ENCODE measurements at regions not wholly inside any gene's neighbourhood (a gene's known extent, or its start where the extent isn't known, plus 50 kb on each side); places are given as distances from the start of the nearest gene placed in this dataset.
"Not testable (repeated sequence)": the region's sequence is repeated elsewhere in the genome, so short reads cannot be mapped to it uniquely, and the experiment has no call there.

DNA sequence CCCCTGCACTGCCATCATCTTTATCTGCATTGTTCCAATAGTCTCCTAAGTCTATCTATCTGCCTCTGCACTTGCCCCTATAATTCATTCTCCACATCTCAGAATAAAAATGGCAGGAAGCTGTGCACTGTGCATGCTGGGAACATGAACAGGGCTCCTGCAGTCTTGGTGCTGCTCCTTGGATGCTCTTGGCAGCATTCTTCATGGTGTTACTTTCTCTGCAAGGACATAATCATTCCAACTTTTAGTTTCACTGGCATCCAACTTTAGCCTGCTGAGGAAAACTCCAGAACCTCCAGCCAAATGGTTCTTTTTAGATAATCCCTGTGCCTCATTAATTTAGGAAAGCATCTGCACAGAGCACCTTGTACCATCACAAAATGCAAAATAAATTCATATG, 208.3 kb downstream of the STK31 start:
- Mint-ChIP-seq H3K27me3 (peaks cover 19% of the 10 kb centered on the region), H3K36me3 (ENCODE audit: low read depth) (no peaks in the 10 kb centered on the region), H3K9me3 (no peaks in the 10 kb centered on the region), H3K4me3 (no peak overlapping the region), H3K4me1 (ENCODE audit: low read depth) (no peaks in the 10 kb centered on the region), H3K27ac (no peak overlapping the region)

DNA sequence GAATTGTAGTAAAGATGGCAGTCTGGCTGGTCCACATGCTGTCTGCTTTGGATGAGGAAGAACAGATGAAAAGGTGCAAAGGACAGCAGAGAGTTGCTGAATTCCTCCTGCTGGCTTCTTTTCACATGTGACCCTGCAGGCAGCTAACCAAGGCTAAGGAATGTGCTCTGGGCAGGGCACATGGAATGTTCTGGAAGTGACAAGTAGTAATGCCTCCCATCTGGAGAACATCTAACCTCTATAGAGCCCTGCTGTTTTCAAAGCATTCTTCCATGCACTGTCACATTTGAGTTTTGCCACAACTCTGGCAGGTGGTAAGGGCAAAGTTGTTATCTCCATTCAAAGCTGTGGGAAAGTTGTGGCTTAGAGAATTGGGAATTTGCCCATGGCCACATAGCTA, 208.8 kb downstream of the STK31 start:
- H3K9me3 Mint-ChIP-seq = no peaks in the 10 kb centered on the region
- H3K36me3 Mint-ChIP-seq (ENCODE audit: low read depth) = no peaks in the 10 kb centered on the region
- peaks cover 19% of the 10 kb centered on the region for H3K27me3 Mint-ChIP-seq
- H3K4me1 Mint-ChIP-seq (ENCODE audit: low read depth) = no peaks in the 10 kb centered on the region
- H3K27ac Mint-ChIP-seq = no peak overlapping the region
- no peak overlapping the region for H3K4me3 Mint-ChIP-seq

- H3K27me3 Mint-ChIP-seq = peaks cover 4% of the 10 kb centered on the region
- no peaks in the 10 kb centered on the region for H3K4me1 Mint-ChIP-seq (ENCODE audit: low read depth)
- no peak overlapping the region for H3K27ac Mint-ChIP-seq
- no peak overlapping the region for H3K4me3 Mint-ChIP-seq
- H3K36me3 Mint-ChIP-seq (ENCODE audit: low read depth) = no peaks in the 10 kb centered on the region
- H3K9me3 Mint-ChIP-seq = no peaks in the 10 kb centered on the region
These were observed 215.1 kb downstream of the STK31 start for GRCh38 chr7:23925088-23925487.

- H3K4me1 Mint-ChIP-seq (ENCODE audit: low read depth) = no peaks in the 10 kb centered on the region
- peaks cover 4% of the 10 kb centered on the region for H3K27me3 Mint-ChIP-seq
- no peak overlapping the region for H3K4me3 Mint-ChIP-seq
- no peak overlapping the region for H3K27ac Mint-ChIP-seq
- no peaks in the 10 kb centered on the region for H3K36me3 Mint-ChIP-seq (ENCODE audit: low read depth)
- H3K9me3 Mint-ChIP-seq = no peaks in the 10 kb centered on the region
These were observed 217.8 kb downstream of the STK31 start for GRCh38 chr7:23927709-23928417.

DNA sequence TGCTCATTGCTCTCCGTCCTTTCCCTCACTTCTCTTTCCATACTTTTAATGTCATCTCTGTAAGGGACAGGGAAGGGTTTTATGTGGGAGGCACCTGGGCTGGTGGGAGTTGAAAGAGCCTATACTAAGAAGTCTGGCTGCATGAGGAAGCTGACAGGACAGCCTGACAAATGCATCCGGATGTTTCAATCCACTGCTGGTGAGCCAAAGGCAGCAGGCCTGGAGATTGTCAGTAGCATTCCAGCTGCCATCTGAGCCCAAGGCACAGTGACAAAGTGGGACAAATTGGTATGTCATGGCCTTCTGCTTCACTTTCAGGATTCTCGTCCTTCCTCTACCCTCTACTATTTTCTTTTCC, 218.4 kb downstream of the STK31 start:
- no peaks in the 10 kb centered on the region for H3K9me3 Mint-ChIP-seq
- H3K4me3 Mint-ChIP-seq = no peak overlapping the region
- H3K27ac Mint-ChIP-seq = no peak overlapping the region
- peaks cover 6% of the 10 kb centered on the region for H3K27me3 Mint-ChIP-seq
- no peaks in the 10 kb centered on the region for H3K4me1 Mint-ChIP-seq (ENCODE audit: low read depth)
- no peaks in the 10 kb centered on the region for H3K36me3 Mint-ChIP-seq (ENCODE audit: low read depth)

DNA sequence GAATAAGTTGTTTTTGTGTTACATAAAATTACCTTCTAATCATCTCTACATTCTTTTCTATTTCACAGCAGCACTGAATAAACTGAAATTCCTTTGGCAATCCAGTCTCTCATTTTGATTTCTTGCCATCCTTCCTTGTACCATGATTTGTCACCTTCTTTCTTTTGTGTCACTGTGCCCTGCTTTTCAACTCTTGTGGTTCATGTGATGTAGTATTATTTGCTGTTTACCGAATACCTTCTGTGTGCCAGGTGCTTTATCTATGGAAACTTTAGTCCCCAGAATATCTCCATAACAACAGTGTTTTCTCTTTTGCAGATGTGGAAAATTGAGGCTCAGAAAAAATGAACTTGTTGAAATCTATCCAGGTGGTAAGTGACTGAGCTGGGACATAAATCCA, 220.3 kb downstream of the STK31 start:
- no peak overlapping the region for H3K4me3 Mint-ChIP-seq
- no peak overlapping the region for H3K27ac Mint-ChIP-seq
- H3K36me3 Mint-ChIP-seq (ENCODE audit: low read depth) = no peaks in the 10 kb centered on the region
- H3K9me3 Mint-ChIP-seq = no peaks in the 10 kb centered on the region
- peaks cover 8% of the 10 kb centered on the region for H3K27me3 Mint-ChIP-seq
- H3K4me1 Mint-ChIP-seq (ENCODE audit: low read depth) = no peaks in the 10 kb centered on the region

DNA sequence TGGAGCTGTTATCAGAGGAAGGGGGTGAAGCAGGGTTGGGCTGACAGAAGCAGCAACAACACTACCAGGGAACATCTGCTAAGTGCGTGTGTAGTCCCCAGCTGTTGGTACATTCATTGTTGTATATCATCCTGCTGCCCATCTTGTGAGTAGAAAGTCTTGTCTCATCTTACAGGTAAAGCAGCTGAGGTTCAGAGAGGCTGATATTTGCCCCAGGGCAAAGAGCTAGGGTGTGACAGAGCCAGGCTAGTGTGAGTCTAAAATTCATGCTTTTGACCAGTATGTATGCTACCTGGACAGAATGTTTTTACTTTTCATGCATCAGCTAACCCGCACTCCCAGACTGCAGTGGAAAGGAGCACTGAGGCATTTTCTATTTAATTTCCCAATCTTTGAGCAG, 221.6 kb downstream of the STK31 start:
- Mint-ChIP-seq H3K4me1 (ENCODE audit: low read depth) (no peaks in the 10 kb centered on the region), H3K27ac (no peak overlapping the region), H3K36me3 (ENCODE audit: low read depth) (no peaks in the 10 kb centered on the region), H3K27me3 (peaks cover 16% of the 10 kb centered on the region), H3K9me3 (no peaks in the 10 kb centered on the region), H3K4me3 (no peak overlapping the region)

- Mint-ChIP-seq H3K4me1 (ENCODE audit: low read depth) (no peaks in the 10 kb centered on the region), H3K27ac (no peak overlapping the region), H3K9me3 (peaks cover 4% of the 10 kb centered on the region), H3K27me3 (peaks cover 46% of the 10 kb centered on the region), H3K36me3 (ENCODE audit: low read depth) (no peaks in the 10 kb centered on the region), H3K4me3 (no peak overlapping the region)
These were observed 228.2 kb downstream of the STK31 start for GRCh38 chr7:23938215-23938614.

DNA sequence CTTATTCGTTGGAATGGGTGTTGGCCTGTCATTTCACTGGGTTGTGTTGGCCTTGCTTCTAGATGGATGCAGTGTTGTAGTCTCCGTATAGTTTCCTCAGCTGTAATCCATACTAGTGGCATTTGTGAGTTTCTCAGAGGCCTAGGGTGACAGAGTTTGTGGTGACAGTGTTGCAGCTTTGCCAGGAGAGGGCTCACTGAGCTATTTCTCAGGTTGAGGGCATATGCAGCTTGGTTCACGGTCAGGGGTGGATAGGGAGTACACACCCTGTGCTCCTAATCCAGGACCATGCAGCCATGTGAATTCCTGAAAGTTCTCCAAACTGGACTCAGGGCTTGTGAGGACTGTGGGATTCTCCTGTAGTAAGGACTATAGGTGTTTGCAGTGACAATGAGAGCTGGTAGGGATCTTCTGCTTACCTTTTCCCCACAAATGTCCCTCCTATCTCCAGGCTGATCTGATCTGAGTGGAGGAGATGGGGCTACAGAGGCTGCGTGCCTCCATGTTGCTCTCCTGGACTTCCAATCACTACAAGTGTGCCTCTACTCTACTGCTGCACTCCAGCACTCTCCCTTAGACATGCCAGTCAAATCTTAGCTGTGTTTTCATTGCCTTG, 229.0 kb downstream of the STK31 start:
- Mint-ChIP-seq H3K27me3 (peaks cover 42% of the 10 kb centered on the region), H3K4me3 (no peak overlapping the region), H3K9me3 (peaks cover 4% of the 10 kb centered on the region), H3K36me3 (ENCODE audit: low read depth) (no peaks in the 10 kb centered on the region), H3K27ac (no peak overlapping the region), H3K4me1 (ENCODE audit: low read depth) (no peaks in the 10 kb centered on the region)

DNA sequence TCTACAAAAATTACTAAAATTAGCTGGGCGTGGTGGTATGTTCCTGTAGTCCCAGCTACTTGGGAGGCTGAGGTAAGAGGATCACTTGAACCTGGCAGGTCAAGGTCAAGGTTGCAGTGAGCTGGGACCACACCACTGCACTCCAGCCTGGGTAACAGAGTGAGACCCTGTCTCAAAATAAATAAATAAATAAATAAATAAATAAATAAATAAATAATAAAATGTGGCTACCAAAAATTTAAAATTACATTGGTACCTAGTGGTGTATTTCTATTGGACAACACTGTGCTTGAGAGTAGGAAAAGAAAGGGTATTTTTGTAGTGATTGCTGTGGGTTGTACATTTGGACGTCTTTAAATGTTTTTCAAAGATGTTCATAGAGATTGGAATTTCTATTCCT, 229.7 kb downstream of the STK31 start:
- H3K36me3 Mint-ChIP-seq (ENCODE audit: low read depth); H3K27ac Mint-ChIP-seq; H3K4me3 Mint-ChIP-seq; H3K9me3 Mint-ChIP-seq; H3K4me1 Mint-ChIP-seq (ENCODE audit: low read depth): not testable (repeated sequence)
- peaks cover 38% of the 10 kb centered on the region for H3K27me3 Mint-ChIP-seq

DNA sequence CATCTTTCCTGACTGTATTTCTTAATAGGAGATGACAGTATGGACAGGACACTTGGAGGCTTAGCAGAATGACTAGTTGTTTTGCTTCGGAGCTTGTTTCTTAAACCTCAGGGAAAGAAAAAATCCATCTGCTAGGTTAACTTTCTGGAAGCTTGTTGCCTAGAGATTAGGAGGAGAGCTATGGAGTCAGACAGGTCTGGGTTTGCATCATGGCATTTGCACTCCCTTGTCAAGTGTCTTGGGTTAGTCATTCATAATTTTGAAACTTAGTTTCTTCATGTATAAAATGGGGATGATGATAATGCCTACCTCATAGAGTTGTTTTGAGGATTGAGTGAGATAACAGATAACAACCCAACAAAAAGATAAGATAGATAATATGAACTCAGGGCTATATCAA, 231.5 kb downstream of the STK31 start:
- no peaks in the 10 kb centered on the region for H3K36me3 Mint-ChIP-seq (ENCODE audit: low read depth)
- peaks cover 13% of the 10 kb centered on the region for H3K9me3 Mint-ChIP-seq
- H3K27me3 Mint-ChIP-seq = peaks cover 37% of the 10 kb centered on the region
- no peak overlapping the region for H3K27ac Mint-ChIP-seq
- no peak overlapping the region for H3K4me3 Mint-ChIP-seq
- H3K4me1 Mint-ChIP-seq (ENCODE audit: low read depth) = no peaks in the 10 kb centered on the region

GRCh38 chr7:23942032-23942431, 232.0 kb downstream of the STK31 start:
- H3K36me3 Mint-ChIP-seq (ENCODE audit: low read depth) = no peaks in the 10 kb centered on the region
- H3K27me3 Mint-ChIP-seq = peaks cover 39% of the 10 kb centered on the region
- no peaks in the 10 kb centered on the region for H3K4me1 Mint-ChIP-seq (ENCODE audit: low read depth)
- no peak overlapping the region for H3K27ac Mint-ChIP-seq
- no peak overlapping the region for H3K4me3 Mint-ChIP-seq
- peaks cover 17% of the 10 kb centered on the region for H3K9me3 Mint-ChIP-seq

DNA sequence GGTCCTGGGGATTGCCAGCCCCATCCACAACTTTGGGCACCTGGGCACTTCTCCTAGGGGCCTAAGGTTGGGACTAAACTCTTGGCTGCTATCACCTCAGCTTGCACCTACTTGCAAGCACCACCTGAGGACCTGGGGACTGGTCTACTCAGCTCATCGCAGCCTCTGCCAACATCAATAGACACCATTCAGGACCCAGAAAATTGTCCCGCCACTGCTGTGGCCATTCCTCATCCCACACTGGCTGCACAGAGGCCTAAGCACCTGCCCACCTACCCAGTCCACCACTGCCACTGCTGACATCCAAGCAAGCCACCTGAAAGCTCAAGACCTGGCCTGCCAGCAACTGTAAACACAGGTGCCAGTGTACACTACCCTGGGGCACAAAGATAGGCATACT, 234.1 kb downstream of the STK31 start:
- H3K9me3 Mint-ChIP-seq = peaks cover 14% of the 10 kb centered on the region
- peaks cover 28% of the 10 kb centered on the region for H3K27me3 Mint-ChIP-seq
- no peak overlapping the region for H3K4me3 Mint-ChIP-seq
- H3K4me1 Mint-ChIP-seq (ENCODE audit: low read depth) = no peaks in the 10 kb centered on the region
- no peaks in the 10 kb centered on the region for H3K36me3 Mint-ChIP-seq (ENCODE audit: low read depth)
- H3K27ac Mint-ChIP-seq = no peak overlapping the region

DNA sequence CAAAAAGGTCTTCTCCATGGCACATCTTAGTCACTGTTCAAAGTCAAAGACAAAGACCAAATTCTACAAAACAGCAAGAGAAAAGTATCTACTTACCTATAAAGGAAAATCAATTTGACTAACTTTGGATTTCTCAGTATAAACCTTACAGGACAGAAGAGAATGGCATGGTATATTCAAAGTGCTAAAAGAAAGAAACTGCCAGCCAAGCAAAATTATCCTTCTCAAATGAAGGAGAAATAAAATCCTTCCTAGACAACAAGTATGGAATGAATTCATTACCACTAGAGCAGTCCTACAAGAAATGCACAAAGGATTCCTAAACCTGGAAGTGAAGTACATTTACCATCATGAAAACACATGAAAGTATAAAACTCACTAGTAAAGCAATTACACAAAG, 235.5 kb downstream of the STK31 start:
- no peak overlapping the region for H3K27ac Mint-ChIP-seq
- H3K9me3 Mint-ChIP-seq = peaks cover 14% of the 10 kb centered on the region
- no peaks in the 10 kb centered on the region for H3K36me3 Mint-ChIP-seq (ENCODE audit: low read depth)
- no peaks in the 10 kb centered on the region for H3K4me1 Mint-ChIP-seq (ENCODE audit: low read depth)
- H3K27me3 Mint-ChIP-seq = peaks cover 23% of the 10 kb centered on the region
- no peak overlapping the region for H3K4me3 Mint-ChIP-seq

DNA sequence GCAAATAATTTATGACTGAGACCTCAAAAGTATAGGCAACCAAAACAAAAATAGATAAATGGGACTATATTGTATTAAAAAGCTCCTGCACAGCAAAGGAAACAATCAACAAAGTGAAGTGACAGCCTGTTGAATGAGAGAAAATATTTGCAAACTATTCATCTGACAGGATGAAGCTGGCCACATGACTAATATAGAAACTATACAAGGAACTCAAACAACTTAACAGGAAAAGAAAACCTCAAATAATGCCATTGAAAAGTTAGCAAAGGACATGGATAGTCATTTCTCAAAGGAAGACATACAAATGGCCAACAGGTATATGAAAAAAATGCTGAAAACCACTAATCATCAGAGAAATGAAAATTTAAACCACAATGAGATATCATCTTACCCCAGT, 245.1 kb downstream of the STK31 start:
- Mint-ChIP-seq H3K27ac (no peak overlapping the region), H3K4me3 (no peak overlapping the region), H3K4me1 (ENCODE audit: low read depth) (peaks cover 4% of the 10 kb centered on the region), H3K9me3 (peaks cover 3% of the 10 kb centered on the region), H3K27me3 (peaks cover 4% of the 10 kb centered on the region), H3K36me3 (ENCODE audit: low read depth) (no peaks in the 10 kb centered on the region)

DNA sequence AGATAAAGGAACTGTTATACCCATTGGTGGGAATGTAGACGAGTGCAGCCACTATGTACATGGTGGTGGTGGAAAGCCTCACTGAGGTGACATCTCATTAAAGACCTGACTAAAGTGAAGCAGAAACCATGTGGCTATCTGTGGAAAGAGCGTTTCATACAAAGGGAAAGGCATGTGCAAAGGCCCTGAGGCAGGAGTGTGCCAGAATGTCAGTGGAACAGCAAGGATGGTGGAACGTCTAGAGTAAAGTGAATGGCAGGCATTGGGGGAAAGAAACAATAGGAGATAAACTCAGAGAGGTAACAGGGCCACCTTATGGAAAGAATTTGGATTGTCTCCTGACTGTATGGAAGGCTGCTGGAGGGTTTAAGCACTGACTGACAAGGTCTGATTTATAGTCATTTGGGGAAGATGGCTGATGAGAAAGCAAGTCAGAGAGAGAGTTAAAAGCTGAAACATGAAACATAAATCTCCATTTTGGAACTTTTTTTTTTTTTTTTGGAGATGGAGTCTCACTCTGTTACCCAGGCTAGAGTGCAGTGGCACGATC, 245.7 kb downstream of the STK31 start:
- Mint-ChIP-seq H3K27me3 (peaks cover 5% of the 10 kb centered on the region), H3K36me3 (ENCODE audit: low read depth) (no peaks in the 10 kb centered on the region), H3K27ac (no peak overlapping the region), H3K4me3 (no peak overlapping the region), H3K4me1 (ENCODE audit: low read depth) (peaks cover 4% of the 10 kb centered on the region), H3K9me3 (peaks cover 3% of the 10 kb centered on the region)
